Tibial nerve (tissue), 4 donors: ENCODE measurements at regions not wholly inside any gene's neighbourhood (a gene's known extent, or its start where the extent isn't known, plus 50 kb on each side); places are given as distances from the start of the nearest gene placed in this dataset.

Source experiments
- DNase-seq, 2 donors: peaks; one replicate each; pipeline ENCODE4 v3.0.0-alpha.2; 2019; ENCODE audit warnings: low spot score in 2 of 2
- H3K27ac ChIP-seq, 4 donors: fragments of 200-600 bp; sonication (generic) in 3 of 4; one replicate each; pipeline ENCODE4 v1.5.1; 2017 to 2019; ENCODE audit warnings: mild to moderate bottlenecking in 1 of 4
- H3K27me3 ChIP-seq, 2 donors: fragments of 200-600 bp; sonication (generic) in 1 of 2; one replicate each; pipeline versions ENCODE4 v1.5.1 to v1.6.0; 2017 to 2019
- H3K36me3 ChIP-seq, 3 donors: fragments of 200-600 bp; sonication (generic); one replicate each; pipeline ENCODE4 v1.5.1; 2018 to 2019
- H3K4me1 ChIP-seq, 4 donors: fragments of 200-600 bp; sonication (generic) in 3 of 4; one replicate each; pipeline ENCODE4 v1.5.1; 2017 to 2019
- H3K4me3 ChIP-seq, 4 donors: fragments of 200-600 bp; sonication (generic) in 3 of 4; one replicate each; pipeline ENCODE4 v1.5.1; 2017 to 2019; ENCODE audit warnings: mild to moderate bottlenecking in 1 of 4, moderate library complexity in 1 of 4
- H3K9me3 ChIP-seq, 4 donors: fragments of 200-600 bp; sonication (generic) in 3 of 4; one replicate each; pipeline ENCODE4 v1.5.1; 2017 to 2019
- CTCF ChIP-seq, 5 experiments: fragments of 200-600 bp in 3 of 5; fragments of 450-650 bp in 2 of 5; sonication (generic) in 3 of 5; IDR thresholded peaks; one replicate each; pipeline ENCODE4 v1.5.1; 2016 to 2019; ENCODE audit warnings: antibody characterized with exemption in 5 of 5, mild to moderate bottlenecking in 3 of 5, moderate library complexity in 2 of 5
- EP300 ChIP-seq, 2 donors: sonication (generic); formaldehyde crosslinking; IDR thresholded peaks; one replicate each; pipeline ENCODE4 v1.6.1; 2017; ENCODE audit warnings: antibody characterized with exemption in 2 of 2, mild to moderate bottlenecking in 1 of 2
- POLR2A ChIP-seq, 2 donors: fragments of 450-650 bp; IDR thresholded peaks; one replicate each; pipeline ENCODE4 v1.6.1; 2017; ENCODE audit warnings: antibody characterized with exemption in 2 of 2, mild to moderate bottlenecking in 2 of 2, moderate library complexity in 2 of 2
- WGBS, 2 donors: methylation state at CpG; one replicate each; pipeline ENCODE4 v1.1.5; 2018; 5-methylcytosine and 5-hydroxymethylcytosine counted together

DNA sequence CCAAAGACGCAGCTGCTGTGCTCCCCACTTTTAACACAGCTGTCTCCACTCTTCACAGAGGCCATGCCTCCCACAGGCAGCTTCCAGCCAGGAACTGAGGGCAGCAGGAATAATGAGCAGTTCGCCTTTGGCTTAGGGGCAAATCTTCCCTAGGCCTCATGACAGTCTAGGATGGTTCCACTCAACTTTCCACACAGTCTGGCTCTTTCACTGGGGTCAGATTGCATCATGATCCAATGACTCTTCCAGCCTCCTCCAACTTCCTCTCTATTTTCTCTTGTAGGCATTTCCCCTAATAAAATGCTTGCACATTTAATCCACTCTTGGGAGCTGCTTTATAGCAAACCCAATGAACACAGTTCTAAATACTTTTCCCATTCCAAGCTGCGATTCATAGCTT is 271.6 kb upstream of the ATP2B1 start:
- DNase-seq = peak in 1 of 2 donors; percentile 30

DNA sequence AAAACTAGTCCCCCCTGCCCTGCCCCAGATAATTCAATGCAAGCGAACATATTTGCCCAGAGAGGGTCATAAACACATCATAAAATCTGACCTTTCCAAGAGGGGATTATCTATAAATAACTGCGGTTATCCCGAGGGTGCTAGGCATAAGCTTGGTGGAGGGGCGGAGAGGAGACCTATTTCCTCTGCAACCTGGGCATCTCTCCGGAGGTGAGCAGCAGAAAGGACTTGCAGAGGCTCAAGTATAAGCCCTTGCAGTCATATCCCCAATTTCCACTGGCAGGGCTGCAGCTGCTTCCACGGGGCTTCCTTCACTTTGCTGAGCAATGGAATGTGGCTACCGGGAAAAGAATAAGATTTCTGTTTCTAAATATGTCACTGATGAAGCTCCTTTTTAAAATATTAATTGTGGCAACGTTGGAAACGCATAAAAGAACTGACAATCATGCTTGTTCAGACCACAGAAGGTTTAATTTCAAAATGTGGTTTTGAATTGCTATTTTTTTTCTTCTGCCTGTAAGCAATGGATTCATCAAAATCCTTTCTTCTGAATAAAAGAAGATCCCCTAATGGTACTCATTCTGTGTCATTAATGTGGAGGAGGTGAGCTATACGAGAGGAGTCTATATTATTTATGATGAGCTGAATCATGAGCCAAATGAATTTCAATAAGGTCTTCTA is 268.9 kb upstream of the ATP2B1 start:
- no peak for TF ChIP-seq CTCF (IDR thresholded peaks at IDR 0.05)
- no peak for TF ChIP-seq EP300 (IDR thresholded peaks at IDR 0.05)
- TF ChIP-seq POLR2A (IDR thresholded peaks at IDR 0.05) = no peak
- H3K36me3 ChIP-seq = no peaks in the 10 kb centered on the region
- H3K27ac ChIP-seq = no peak overlapping the region
- no peak overlapping the region for H3K4me3 ChIP-seq
- H3K9me3 ChIP-seq = no peaks in the 10 kb centered on the region
- no peak for DNase-seq
- 27 to 30% methylated on average over 10 of the region's 10 CpGs for WGBS, 2 donors
- peaks cover 0 to 8% (median 0%) of the 10 kb centered on the region in 4 donors for H3K4me1 ChIP-seq
- no peaks in the 10 kb centered on the region for H3K27me3 ChIP-seq

More for the DNA sequence above, 271.6 kb upstream of the ATP2B1 start:
- TF ChIP-seq CTCF (IDR thresholded peaks at IDR 0.05) = no peak
- no peak for TF ChIP-seq POLR2A (IDR thresholded peaks at IDR 0.05)
- TF ChIP-seq EP300 (IDR thresholded peaks at IDR 0.05) = peak in 1 of 2 donors; percentile 72
- no peaks in the 10 kb centered on the region for H3K36me3 ChIP-seq
- H3K4me3 ChIP-seq = no peak overlapping the region
- no peaks in the 10 kb centered on the region for H3K9me3 ChIP-seq
- 73 to 82% methylated on average over 3 of the region's 3 CpGs for WGBS, 2 donors
- no peaks in the 10 kb centered on the region for H3K27me3 ChIP-seq
- H3K27ac ChIP-seq = peak overlapping the region in 1 of 4 donors; percentile 43
- H3K4me1 ChIP-seq = peaks cover 0 to 8% (median 0%) of the 10 kb centered on the region in 4 donors

DNA sequence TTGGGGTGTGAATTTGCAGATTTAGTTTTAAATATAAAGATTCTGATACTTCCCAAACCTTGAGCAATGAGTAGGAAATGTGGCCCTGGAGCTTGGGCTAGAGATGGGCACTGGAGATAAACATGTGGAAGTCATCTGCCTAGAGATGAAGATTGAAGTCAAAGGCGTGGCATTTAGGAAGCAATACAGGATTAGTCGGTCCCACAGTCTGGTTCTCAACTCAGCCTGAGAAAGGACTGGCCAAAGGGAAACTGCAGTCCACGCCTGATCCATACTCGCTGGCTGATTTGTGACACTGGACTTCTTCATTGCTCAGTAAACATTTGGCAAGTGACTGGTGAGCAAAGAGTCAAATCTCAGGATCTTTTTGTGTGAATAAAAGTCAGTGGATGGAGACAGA is 268.2 kb upstream of the ATP2B1 start:
- no peak for DNase-seq
- WGBS, 2 donors = 81 to 86% methylated on average over 4 of the region's 4 CpGs
- H3K36me3 ChIP-seq = no peaks in the 10 kb centered on the region
- H3K9me3 ChIP-seq = no peaks in the 10 kb centered on the region
- peaks cover 0 to 12% (median 3%) of the 10 kb centered on the region in 4 donors for H3K4me1 ChIP-seq
- H3K27me3 ChIP-seq = no peaks in the 10 kb centered on the region
- H3K4me3 ChIP-seq = no peak overlapping the region
- TF ChIP-seq POLR2A (IDR thresholded peaks at IDR 0.05) = no peak
- TF ChIP-seq CTCF (IDR thresholded peaks at IDR 0.05) = no peak
- TF ChIP-seq EP300 (IDR thresholded peaks at IDR 0.05) = no peak
- no peak overlapping the region for H3K27ac ChIP-seq

DNA sequence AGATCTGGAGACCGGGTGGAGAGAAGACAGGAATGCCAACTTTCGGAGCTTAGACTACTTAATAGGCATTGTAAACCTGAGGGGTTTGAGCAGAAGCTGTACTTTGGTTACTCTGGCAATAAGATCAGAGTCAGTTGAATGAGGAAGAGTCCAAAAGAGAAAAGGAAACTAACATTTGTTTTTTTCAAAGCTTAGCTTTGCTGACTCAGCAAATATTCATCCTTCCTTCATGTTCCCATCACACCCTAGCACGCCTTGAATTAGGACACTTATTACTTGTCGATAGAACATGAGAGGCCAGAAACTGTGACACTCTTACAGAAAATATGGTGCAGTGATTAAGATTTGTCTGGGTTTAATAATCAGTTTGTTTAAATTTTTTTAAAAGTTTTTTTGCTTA is 266.9 kb upstream of the ATP2B1 start:
- DNase-seq = no peak
- 91 to 94% methylated on average over 4 of the region's 4 CpGs for WGBS, 2 donors

More for the DNA sequence above, 266.9 kb upstream of the ATP2B1 start:
- TF ChIP-seq CTCF (IDR thresholded peaks at IDR 0.05) (no peak), POLR2A (IDR thresholded peaks at IDR 0.05) (no peak), EP300 (IDR thresholded peaks at IDR 0.05) (no peak)
- Histone ChIP-seq H3K27me3 (no peaks in the 10 kb centered on the region), H3K27ac (no peak overlapping the region), H3K36me3 (no peaks in the 10 kb centered on the region), H3K9me3 (no peaks in the 10 kb centered on the region), H3K4me1 (peaks cover 0 to 19% (median 6%) of the 10 kb centered on the region in 4 donors), H3K4me3 (no peak overlapping the region)
